Myocyte (in vitro differentiated cells): ENCODE measurements at regions not wholly inside any gene's neighbourhood (a gene's known extent, or its start where the extent isn't known, plus 50 kb on each side); places are given as distances from the start of the nearest gene placed in this dataset.
"Not testable (repeated sequence)": the region's sequence is repeated elsewhere in the genome, so short reads cannot be mapped to it uniquely, and the experiment has no call there.

ENCODE experiments used
- DNase-seq: peaks from one replicate; pipeline ENCODE4 v3.0.0-alpha.2; 2012; ENCODE audit warnings: low read depth

DNA sequence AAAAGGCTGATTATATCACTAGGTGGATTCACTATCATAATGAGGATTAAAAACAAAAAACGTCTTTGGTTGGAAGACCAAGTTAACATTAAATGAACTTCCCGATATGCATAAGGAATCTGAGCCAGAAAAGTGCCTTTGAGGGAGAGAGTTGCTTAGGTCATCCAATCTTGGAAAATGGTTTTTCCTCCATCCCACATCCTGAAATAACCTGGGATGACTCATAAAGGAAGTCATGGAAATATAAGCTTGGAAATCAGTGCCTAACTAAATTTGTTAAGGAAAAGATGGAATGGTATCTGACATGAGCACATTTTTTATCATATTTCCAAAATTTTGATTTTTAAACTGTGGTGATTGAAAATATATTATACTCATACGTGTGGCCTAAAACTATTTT lies 66.0 kb downstream of the KBTBD8 start:
- no peak for DNase-seq

DNA sequence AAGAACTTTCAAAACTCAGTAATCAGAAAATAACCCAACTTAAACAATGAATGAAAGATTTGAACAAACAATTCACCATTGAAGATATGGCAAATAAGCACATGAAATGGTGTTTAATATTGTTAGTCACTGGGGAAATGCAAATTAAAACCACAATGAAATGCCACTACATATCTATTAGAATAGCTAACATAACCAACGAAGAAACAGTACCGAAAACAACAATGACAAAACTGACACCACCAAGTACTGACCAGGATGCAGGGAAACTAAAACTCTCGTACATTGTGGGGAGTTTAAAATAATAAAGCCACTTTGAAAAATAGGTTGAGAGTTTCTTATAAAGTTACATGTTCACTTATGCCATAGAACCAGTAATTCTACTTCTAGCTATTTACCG lies 69.1 kb downstream of the KBTBD8 start:
- no peak for DNase-seq

DNA sequence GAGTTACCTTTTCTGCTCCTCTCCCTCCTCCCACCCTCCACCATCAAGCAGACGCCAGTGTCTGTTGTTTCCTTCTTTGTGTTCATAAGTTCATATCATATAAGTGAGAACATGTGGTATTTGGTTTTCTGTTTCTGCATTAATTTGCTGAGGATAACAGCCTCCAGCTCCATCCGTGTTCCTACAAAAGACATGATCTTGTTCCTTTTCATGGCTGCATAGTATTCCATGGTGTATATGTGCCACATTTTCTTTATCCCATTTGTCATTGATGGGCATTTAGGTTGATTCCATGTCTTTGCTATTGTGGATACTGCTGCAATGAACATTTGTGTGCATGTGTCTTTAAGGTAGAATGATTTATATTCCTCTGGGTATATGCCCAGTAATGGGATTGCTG lies 74.5 kb downstream of the KBTBD8 start:
- DNase-seq: not testable (repeated sequence)

DNA sequence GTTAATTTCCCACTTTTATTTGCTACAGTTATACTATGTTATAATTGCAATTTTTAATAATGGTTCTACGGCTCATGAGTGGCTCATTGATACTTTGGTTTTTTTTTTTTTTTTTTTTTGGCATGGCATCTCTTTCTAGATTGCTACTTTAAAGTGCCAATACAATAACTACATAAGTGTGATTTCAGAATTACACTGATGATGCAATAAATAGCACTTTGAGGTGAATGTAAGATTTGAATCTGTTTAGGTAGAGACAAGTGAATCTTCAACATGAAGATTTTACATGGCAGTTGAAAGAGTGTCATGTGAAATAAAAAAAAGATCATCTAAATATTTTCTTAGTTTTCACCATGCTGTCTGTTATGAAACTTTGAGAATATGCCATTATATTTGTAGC lies 75.7 kb downstream of the KBTBD8 start:
- DNase-seq: no peak

DNA sequence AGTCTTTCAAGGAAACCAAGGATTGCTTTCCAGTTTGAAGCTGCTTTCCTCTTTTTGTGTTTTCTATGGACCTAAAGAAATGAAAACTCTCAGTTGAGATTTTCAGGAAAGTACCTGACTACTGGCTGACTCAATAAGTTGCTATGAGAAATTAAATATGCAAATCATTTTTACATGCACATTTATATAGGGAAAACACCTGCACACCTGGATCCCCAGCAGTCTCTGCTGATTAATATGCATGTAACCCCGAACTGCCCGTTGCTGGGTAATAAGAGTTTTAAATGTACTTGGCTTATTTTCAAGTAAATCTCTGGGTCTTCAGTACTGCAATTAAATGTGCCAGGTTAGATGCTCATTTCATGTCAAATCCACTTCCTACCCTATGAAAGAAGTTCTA lies 77.2 kb downstream of the KBTBD8 start:
- DNase-seq: no peak

GRCh38 chr3:67076607-67077006 lies 78.5 kb downstream of the KBTBD8 start:
- no peak for DNase-seq

- DNase-seq: no peak
These were observed 79.5 kb downstream of the KBTBD8 start for GRCh38 chr3:67077656-67078055.

DNA sequence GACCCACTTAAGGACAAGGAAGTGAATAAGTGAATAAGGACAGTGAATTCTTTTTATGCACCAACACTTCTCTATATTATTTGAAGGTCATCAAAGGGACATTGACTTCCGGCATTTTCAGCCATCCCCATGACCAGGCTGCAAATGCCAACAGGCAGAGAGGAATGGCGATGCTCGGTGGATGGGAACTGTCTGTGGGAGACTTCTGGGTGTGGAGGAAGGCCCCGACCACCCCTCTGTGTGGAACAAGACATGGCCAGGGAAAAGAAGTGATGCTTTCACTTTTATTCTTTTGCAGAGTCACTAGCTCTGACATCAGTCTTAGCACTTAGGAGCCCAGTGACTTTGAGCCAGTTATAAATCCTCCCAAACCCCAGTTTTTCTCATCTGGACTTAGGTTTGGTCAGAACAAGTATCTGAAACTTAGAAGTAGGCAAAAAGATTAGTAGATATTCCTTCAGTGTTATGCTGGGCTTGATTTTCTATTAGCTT lies 84.5 kb downstream of the KBTBD8 start:
- DNase-seq: no peak

- DNase-seq: no peak
These were observed 85.2 kb downstream of the KBTBD8 start for GRCh38 chr3:67083277-67083676.

DNA sequence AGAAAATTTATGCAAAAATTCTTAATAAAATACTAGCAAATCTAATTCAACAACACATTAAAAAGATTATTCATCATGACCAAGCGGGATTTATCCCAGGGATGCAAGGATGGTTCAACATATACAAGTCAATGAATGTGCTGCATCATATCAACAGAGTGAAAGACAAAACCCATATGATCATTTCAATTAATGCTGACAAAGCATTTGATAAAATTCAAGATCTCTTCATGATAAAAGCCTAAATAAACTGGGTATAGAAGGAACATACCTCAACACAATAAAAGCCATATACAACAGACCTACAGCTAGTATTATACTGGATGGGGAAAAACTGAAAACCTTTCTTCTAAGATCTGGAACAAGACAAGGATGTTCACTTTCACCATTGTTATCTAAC lies 89.7 kb downstream of the KBTBD8 start:
- no peak for DNase-seq

GRCh38 chr3:67090474-67090873 lies 92.4 kb downstream of the KBTBD8 start:
- no peak for DNase-seq

DNA sequence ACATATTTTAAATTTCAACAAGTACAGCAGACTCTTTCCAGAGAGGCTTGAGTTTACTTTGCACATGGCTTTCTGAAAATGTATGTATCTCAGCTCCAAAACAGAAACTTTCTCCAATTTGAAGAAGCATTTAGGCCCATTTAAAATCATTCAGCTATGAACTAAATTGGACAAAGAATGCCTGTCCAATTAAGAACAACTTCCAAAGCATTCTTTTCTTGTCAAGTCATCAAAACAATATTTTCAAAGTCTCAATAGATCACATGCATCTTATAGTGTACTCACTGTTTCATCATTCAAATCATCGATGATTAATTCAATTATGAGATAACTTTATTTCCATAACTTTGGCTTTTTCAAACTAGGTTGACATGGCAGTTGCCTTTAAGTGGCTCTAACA lies 95.2 kb downstream of the KBTBD8 start:
- DNase-seq: no peak

GRCh38 chr3:67094167-67094566 lies 96.1 kb downstream of the KBTBD8 start:
- DNase-seq: no peak

DNA sequence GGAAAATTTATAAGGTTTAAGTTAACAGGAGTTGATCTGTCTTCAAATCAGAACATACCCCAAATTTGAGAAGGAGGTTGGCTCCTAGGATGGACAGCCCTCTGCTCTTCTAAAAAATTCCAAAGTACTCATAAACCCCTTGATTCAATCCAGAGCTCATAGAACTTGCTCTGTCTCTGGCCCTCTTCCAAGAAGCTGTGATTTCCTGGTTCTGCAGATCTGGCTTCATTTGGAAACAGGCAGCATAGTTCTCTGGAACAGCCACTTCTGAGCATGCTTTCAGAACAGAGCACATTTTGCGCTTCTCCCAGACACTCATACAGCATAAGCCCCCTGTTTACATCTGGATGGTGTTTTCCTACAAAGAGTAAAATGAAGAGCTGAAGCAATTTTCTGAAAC lies 96.7 kb downstream of the KBTBD8 start:
- peak; percentile 6 for DNase-seq

DNA sequence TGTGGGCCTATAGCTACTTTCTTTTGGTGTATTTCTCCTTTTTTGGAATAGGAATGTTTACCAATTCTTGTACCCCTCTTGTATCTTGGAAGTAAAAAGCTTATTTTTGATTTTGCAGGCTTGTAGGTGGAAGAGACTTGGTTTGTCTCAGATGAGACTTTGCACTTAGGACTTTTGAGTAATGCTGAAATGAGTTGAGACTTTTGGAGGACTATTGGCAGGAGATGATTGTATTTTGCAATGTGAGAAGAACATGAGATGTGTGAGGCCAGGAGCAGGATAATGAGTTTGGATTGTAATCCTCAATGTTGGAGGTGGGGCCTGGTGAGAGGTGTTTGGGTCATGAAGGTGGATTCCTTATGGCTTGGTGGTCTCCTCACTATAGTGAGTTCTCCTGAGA lies 106.3 kb downstream of the KBTBD8 start:
- DNase-seq: no peak

DNA sequence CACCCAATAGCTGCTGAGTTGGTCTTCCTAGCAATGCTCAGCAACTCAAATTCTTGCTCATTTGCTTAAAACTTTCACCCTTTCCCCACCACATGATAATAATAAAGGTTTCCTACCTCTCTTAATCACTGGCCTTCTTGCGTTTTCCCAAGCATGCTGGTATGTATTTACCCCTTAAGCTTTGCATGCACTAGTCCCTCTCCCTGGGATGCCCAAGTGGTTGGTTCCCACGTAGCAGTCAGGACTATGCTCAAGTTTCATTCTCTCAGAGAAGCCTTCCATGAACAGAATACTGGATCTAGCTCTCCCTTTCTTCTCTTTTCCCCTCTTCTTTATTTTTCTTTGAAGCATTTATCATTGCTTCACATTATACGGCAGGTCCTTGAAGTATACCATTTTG lies 108.8 kb downstream of the KBTBD8 start:
- no peak for DNase-seq

- DNase-seq: peak; percentile 63
These were observed 111.6 kb downstream of the KBTBD8 start for GRCh38 chr3:67109651-67110204.

DNA sequence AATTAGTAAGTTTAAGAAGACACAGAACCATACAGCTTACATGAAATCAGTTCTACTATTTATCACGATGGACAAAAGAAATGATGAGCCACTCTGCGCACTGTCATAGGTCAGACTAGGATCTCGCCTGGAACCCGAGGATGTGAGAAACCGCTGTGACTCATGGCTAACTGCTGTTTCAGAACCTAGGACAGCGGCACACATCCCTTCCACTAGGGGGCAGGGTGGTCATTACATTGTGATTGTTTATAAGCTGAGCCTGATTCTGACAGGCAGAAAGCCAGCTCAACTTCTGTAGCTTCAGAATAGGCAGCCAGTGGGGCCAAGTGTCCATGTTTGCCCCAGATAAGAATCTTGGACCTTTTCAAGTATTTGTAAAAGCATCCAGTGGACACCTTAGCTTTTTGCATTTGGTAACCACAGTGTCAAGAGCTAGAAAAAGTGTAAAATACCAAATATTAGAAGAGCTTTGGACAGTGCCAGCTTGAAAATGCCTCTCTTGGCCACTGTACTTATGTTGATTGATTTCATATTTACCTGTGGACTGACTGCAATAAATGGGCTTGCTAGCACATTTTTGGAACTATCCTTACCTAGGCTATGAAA lies 115.8 kb downstream of the KBTBD8 start:
- DNase-seq: peak; percentile 88

- no peak for DNase-seq
These were observed 120.0 kb downstream of the KBTBD8 start for GRCh38 chr3:67118122-67118521.

DNA sequence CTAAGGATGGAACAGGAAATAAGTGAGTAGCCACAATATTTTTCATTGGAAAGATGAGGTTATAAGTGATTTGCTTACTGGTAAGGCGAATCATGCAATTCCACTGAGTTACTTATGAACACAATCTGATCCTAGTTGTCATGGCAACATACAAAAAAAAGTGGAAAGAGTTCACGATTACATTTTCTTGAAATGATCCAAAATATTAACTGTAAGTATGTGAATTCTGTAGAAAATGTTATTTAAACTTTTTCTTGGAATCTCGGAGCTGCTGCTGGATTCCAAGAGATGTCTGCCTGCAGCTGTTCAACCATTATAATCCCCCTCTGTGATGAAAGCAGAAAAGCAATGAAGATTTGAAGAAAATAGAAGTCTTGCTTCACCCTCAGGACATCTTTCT lies 120.5 kb downstream of the KBTBD8 start:
- no peak for DNase-seq

- DNase-seq: no peak
These were observed 125.8 kb downstream of the KBTBD8 start for GRCh38 chr3:67123914-67124313.

DNA sequence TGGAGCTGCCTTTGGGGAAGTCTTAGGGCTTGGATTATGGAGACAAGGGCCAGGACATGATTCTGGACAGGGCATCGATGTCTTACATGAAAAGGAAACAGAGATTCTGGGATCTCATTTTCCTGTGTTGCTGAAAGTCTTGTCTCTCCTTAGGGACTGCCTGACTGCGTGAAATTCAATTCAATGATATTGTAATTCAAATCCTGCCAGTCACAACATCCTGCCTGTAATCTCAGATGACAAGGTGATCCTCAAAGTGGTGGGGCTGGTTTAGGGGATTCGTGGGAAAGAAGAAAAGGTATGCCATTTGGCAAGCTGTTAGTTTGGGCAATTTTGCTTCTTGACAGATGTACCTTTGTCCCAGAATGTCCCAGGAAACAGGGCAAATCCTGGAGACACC lies 129.1 kb downstream of the KBTBD8 start:
- DNase-seq: no peak

GRCh38 chr3:67142432-67142831 lies 144.3 kb downstream of the KBTBD8 start:
- DNase-seq: no peak

DNA sequence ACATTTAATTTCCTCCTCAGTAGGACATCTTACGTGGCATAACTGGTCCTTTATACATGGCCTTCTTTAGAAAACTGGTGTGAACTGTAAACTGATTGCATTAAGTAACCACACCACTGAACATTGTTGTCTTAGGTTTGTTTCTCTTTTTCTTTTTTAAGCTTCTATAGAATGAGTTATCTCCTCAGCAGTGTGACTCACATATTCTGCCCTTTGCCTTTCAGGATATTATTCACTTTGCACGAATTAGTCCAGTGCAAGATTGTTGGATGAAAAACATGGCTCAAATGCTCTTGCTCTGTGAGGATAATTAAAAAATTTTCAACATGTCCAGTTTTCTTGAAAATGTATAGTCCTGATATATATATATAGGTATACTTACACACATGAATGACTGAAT lies 147.6 kb downstream of the KBTBD8 start:
- DNase-seq: no peak
